Testis (tissue), 2 donors: ENCODE measurements at regions not wholly inside any gene's neighbourhood (a gene's known extent, or its start where the extent isn't known, plus 50 kb on each side); places are given as distances from the start of the nearest gene placed in this dataset.

Source experiments
- DNase-seq: peaks from one replicate; pipeline ENCODE4 v3.0.0-alpha.2; 2019
- H3K27ac ChIP-seq, 2 donors: fragments of 200-600 bp; sonication (generic); one replicate each; pipeline ENCODE4 v1.5.1; 2019
- H3K27me3 ChIP-seq: fragments of 200-600 bp; sonication (generic); one replicate; pipeline ENCODE4 v1.5.1; 2019
- H3K36me3 ChIP-seq: fragments of 200-600 bp; sonication (generic); one replicate; pipeline ENCODE4 v1.5.1; 2017; ENCODE audit warnings: low read depth; ENCODE audit errors: missing control alignments
- H3K4me1 ChIP-seq: fragments of 200-600 bp; sonication (generic); one replicate; pipeline ENCODE4 v1.5.1; 2019
- H3K4me3 ChIP-seq, 2 donors: fragments of 200-600 bp; sonication (generic); one replicate each; pipeline ENCODE4 v1.5.1; 2017 to 2019
- H3K9me3 ChIP-seq: fragments of 200-600 bp; sonication (generic); one replicate; pipeline ENCODE4 v1.5.1; 2017
- POLR2A ChIP-seq: fragments of 450-650 bp; IDR thresholded peaks from one replicate; pipeline ENCODE4 v1.6.1; 2017; ENCODE audit warnings: antibody characterized with exemption, mild to moderate bottlenecking, moderate library complexity
- WGBS, 2 donors: methylation state at CpG; one replicate each; pipeline ENCODE4 v1.1.5; 2018; 5-methylcytosine and 5-hydroxymethylcytosine counted together
- intact Hi-C: fragments of 100-400 bp; cut with DNase I; formaldehyde crosslinking; loops from one replicate; pipeline ENCODE4 v1.15.1; 2023; ENCODE audit warnings: low total_unique reads
- TF ChIP-seq, protein P1 (sequence below), 3 experiments: fragments of 450-650 bp in 2 of 3; fragments of 200-600 bp in 1 of 3; sonication (generic) in 1 of 3; IDR thresholded peaks; one replicate each; pipeline ENCODE4 v1.5.1; 2016 to 2019; ENCODE audit warnings: antibody characterized with exemption in 3 of 3, mild to moderate bottlenecking in 2 of 3, moderate library complexity in 1 of 3

DNA sequence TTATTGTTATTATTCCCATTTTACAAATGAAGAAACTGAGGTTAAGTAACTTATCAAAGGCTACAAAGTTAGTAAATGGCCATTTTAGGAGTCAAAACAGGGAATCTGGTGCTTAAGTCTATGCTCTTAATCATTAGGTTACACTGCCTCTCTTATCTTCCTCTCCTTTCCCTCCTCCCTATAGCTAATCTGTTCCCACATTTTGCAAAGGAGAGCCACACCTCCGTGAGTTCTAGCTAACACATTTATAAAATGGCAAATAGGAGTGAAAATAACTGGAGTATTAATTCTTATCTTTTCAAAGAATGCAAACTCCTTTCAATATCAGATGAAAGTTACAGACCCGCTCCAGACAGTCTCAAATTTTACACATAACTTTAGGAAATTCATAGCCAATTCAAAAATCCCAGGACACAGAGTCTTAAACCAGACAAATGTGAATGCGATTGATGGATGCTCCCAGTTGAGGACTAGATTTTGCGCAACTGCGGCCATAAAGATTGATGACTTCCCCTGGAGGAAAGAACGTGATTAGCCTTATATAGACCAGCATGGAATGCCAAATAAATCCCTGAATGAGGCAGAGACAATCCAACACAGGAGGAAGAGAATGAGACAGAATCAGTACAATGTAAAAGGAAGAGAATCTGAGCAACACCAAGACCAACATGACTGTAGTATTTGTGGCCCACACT is 225.0 kb upstream of the ARID2 start:
- TF ChIP-seq, protein P1, sequence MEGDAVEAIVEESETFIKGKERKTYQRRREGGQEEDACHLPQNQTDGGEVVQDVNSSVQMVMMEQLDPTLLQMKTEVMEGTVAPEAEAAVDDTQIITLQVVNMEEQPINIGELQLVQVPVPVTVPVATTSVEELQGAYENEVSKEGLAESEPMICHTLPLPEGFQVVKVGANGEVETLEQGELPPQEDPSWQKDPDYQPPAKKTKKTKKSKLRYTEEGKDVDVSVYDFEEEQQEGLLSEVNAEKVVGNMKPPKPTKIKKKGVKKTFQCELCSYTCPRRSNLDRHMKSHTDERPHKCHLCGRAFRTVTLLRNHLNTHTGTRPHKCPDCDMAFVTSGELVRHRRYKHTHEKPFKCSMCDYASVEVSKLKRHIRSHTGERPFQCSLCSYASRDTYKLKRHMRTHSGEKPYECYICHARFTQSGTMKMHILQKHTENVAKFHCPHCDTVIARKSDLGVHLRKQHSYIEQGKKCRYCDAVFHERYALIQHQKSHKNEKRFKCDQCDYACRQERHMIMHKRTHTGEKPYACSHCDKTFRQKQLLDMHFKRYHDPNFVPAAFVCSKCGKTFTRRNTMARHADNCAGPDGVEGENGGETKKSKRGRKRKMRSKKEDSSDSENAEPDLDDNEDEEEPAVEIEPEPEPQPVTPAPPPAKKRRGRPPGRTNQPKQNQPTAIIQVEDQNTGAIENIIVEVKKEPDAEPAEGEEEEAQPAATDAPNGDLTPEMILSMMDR (IDR thresholded peaks at IDR 0.05) = no peak
- no peak for TF ChIP-seq POLR2A
- DNase-seq = no peak
- no peaks in the 10 kb centered on the region for H3K9me3 ChIP-seq
- no peak overlapping the region for H3K4me3 ChIP-seq
- WGBS, 2 donors = 73 to 86% methylated on average over 6 of the region's 6 CpGs
- intact Hi-C loops = no loop called here
- H3K27me3 ChIP-seq = no peaks in the 10 kb centered on the region
- peaks cover 3% of the 10 kb centered on the region for H3K4me1 ChIP-seq
- H3K36me3 ChIP-seq = no peaks in the 10 kb centered on the region
- H3K27ac ChIP-seq = no peak overlapping the region

GRCh38 chr12:45509187-45509586 is 220.3 kb upstream of the ARID2 start:
- H3K4me1 ChIP-seq = peaks cover 3% of the 10 kb centered on the region
- 71% methylated on average over 2 of the region's 2 CpGs; no CpG with 5 or more reads in 1 of the 2 donors for WGBS, 2 donors

DNA sequence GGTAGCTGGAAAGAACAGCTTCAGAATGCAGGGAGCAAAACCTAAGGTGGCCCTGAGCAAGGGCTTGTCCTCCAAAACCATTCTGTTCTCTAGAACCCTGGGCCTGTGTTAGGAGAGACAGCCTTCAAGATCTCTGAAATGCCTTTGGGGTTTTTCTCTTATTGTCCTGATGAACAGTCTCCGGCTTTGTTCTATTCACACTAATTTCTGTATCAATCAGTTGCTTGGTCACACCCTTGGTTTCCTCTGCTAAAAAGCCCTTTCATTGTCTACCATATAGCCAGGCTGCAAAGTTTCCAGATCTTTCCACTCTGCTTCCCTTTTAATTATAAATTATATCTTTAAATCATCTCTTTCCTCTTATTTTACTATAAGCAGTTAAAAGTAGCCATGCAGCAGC is 219.9 kb upstream of the ARID2 start:
- Histone ChIP-seq H3K4me1 (peaks cover 2% of the 10 kb centered on the region), H3K9me3 (no peaks in the 10 kb centered on the region), H3K4me3 (no peak overlapping the region), H3K27ac (no peak overlapping the region), H3K27me3 (no peaks in the 10 kb centered on the region), H3K36me3 (no peaks in the 10 kb centered on the region)
- TF ChIP-seq, protein P1 (IDR thresholded peaks at IDR 0.05) = no peak
- TF ChIP-seq POLR2A = no peak
- no peak for DNase-seq
- WGBS, 2 donors = 93% methylated on average over 1 of the region's 1 CpG; no CpG with 5 or more reads in 1 of the 2 donors
- intact Hi-C loops = no loop called here

More at GRCh38 chr12:45509187-45509586, 220.3 kb upstream of the ARID2 start:
- no peaks in the 10 kb centered on the region for H3K27me3 ChIP-seq
- H3K4me3 ChIP-seq = no peak overlapping the region
- intact Hi-C loops = no loop called here
- H3K9me3 ChIP-seq = no peaks in the 10 kb centered on the region
- H3K36me3 ChIP-seq = no peaks in the 10 kb centered on the region
- no peak overlapping the region for H3K27ac ChIP-seq
- no peak for TF ChIP-seq POLR2A
- TF ChIP-seq, protein P1 (IDR thresholded peaks at IDR 0.05) = no peak
- no peak for DNase-seq

- TF ChIP-seq, protein P1 (IDR thresholded peaks at IDR 0.05) = no peak
- TF ChIP-seq POLR2A = no peak
- H3K9me3 ChIP-seq = no peaks in the 10 kb centered on the region
- no peak overlapping the region for H3K4me3 ChIP-seq
- H3K27me3 ChIP-seq = no peaks in the 10 kb centered on the region
- no peaks in the 10 kb centered on the region for H3K4me1 ChIP-seq
- no peak for DNase-seq
- intact Hi-C loops = no loop called here
- H3K36me3 ChIP-seq = no peaks in the 10 kb centered on the region
- 52 to 53% methylated on average over 3 of the region's 3 CpGs for WGBS, 2 donors
- no peak overlapping the region for H3K27ac ChIP-seq
Observed at GRCh38 chr12:45517381-45517780, 212.1 kb upstream of the ARID2 start.
